GM21737 (cell line): ENCODE measurements at regions not wholly inside any gene's neighbourhood (a gene's known extent, or its start where the extent isn't known, plus 50 kb on each side); places are given as distances from the start of the nearest gene placed in this dataset.
A peak's percentile ranks its signal among the peaks of the same experiment; 100 is the strongest.

Experiments used
- ATAC-seq: cut with Tn5 transposase; IDR thresholded peaks from one replicate; pipeline ENCODE4 v1.9.1; 2021; ENCODE audit warnings: mild to moderate bottlenecking, moderate library complexity; ENCODE audit not compliant: unreplicated experiment

GRCh38 chr11:15615398-15616096, 500.8 kb downstream of the INSC start:
- ATAC-seq: no peak

GRCh38 chr11:15616130-15617105, 501.7 kb downstream of the INSC start:
- no peak for ATAC-seq

- ATAC-seq: no peak
Observed at GRCh38 chr11:15617126-15617525, 502.4 kb downstream of the INSC start.

GRCh38 chr11:15618583-15619032, 503.9 kb downstream of the INSC start:
- ATAC-seq: no peak

GRCh38 chr11:15621565-15621964, 506.8 kb downstream of the INSC start:
- ATAC-seq: no peak

- no peak for ATAC-seq
Observed at GRCh38 chr11:15622231-15622890, 507.6 kb downstream of the INSC start.

- ATAC-seq: no peak
Observed at GRCh38 chr11:15624701-15625100, 510.0 kb downstream of the INSC start.

- no peak for ATAC-seq
Observed at GRCh38 chr11:15625691-15626090, 511.0 kb downstream of the INSC start.

GRCh38 chr11:15627560-15627959, 512.8 kb downstream of the INSC start:
- no peak for ATAC-seq

- ATAC-seq: no peak
Observed at GRCh38 chr11:15629690-15630321, 515.1 kb downstream of the INSC start.

- ATAC-seq: no peak
Observed at GRCh38 chr11:15630896-15631295, 516.2 kb downstream of the INSC start.

- ATAC-seq: no peak
Observed at GRCh38 chr11:15635521-15635920, 520.8 kb downstream of the INSC start.

- ATAC-seq: no peak
Observed at GRCh38 chr11:15636521-15637089, 521.9 kb downstream of the INSC start.

- ATAC-seq: no peak
Observed at GRCh38 chr11:15638386-15638787, 523.7 kb downstream of the INSC start.

- no peak for ATAC-seq
Observed at GRCh38 chr11:15640318-15640717, 525.6 kb downstream of the INSC start.

GRCh38 chr11:15641271-15642045, 526.7 kb downstream of the INSC start:
- ATAC-seq: no peak

- no peak for ATAC-seq
Observed at GRCh38 chr11:15645201-15645600, 530.5 kb downstream of the INSC start.

GRCh38 chr11:15649371-15650104, 534.8 kb downstream of the INSC start:
- ATAC-seq: peak; percentile 8
